ENCODE measurements at regions not wholly inside any gene's neighbourhood (a gene's known extent, or its start where the extent isn't known, plus 50 kb on each side); places are given as distances from the start of the nearest gene placed in this dataset.
A peak's percentile ranks its signal among the peaks of the same experiment; 100 is the strongest.

- no peak for TF ChIP-seq CTCF (IDR thresholded peaks at IDR 0.05; ENCODE audit: low read length, missing control alignments)
- H3K4me3 ChIP-seq (replicated peaks; ENCODE audit: low read depth, low read length), result no peak overlapping the region
- DNase-seq (ENCODE audit: low read depth), result peak; percentile 42
Measured at GRCh38 chr4:54516556-54517215, 141.1 kb upstream of the KIT start.

- no peak for TF ChIP-seq CTCF (IDR thresholded peaks at IDR 0.05; ENCODE audit: low read length, missing control alignments)
- no peak for DNase-seq (ENCODE audit: low read depth)
- H3K4me3 ChIP-seq (replicated peaks; ENCODE audit: low read depth, low read length), result no peak overlapping the region
Measured at GRCh38 chr4:54517781-54518444, 139.8 kb upstream of the KIT start.

DNA sequence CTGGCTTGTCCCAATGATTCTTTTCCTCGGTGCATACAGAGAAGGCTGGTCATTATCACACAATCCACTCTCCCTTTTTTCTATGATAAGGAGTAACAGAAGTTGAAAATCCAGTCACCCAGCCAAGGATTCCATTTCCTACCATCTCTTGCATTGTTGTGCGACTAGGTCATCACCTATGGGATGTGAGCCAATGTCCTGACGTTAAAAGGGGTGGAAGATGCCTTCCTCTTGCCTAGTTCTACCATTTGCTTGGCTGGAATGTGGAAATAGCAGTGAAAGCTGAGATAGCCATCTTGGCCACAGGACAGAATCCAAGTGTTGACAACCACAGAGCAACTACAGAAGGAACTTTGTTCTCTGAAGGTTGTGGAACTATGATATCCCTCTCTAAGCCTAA, 132.2 kb upstream of the KIT start:
- DNase-seq (ENCODE audit: low read depth), result peak; percentile 96
- TF ChIP-seq CTCF (IDR thresholded peaks at IDR 0.05; ENCODE audit: low read length, missing control alignments), result no peak
- no peak overlapping the region for H3K4me3 ChIP-seq (replicated peaks; ENCODE audit: low read depth, low read length)

- no peak overlapping the region for H3K4me3 ChIP-seq (replicated peaks; ENCODE audit: low read depth, low read length)
- DNase-seq (ENCODE audit: low read depth), result no peak
- TF ChIP-seq CTCF (IDR thresholded peaks at IDR 0.05; ENCODE audit: low read length, missing control alignments), result no peak
Measured at GRCh38 chr4:54526560-54526959, 131.2 kb upstream of the KIT start.

DNA sequence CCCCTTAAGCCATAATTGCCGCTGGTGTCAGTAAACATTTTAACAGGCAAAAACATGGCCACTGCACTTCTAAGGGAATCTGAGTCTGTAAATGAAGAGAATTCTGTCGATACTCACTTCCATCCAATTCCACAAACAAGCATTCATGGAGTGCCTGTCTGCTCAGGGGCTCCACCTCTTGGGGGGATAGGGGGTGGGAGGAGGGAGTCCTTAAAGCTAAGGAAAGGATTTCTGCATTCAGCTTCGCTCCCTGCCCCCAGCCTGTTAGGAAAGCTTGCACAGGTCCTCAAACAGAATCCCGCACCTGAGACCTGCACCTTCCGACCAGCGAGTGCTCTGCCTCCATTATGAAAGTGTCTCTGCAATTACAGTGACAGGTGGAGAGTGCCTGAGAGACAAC, 130.2 kb upstream of the KIT start:
- no peak for DNase-seq (ENCODE audit: low read depth)
- no peak overlapping the region for H3K4me3 ChIP-seq (replicated peaks; ENCODE audit: low read depth, low read length)
- no peak for TF ChIP-seq CTCF (IDR thresholded peaks at IDR 0.05; ENCODE audit: low read length, missing control alignments)

DNA sequence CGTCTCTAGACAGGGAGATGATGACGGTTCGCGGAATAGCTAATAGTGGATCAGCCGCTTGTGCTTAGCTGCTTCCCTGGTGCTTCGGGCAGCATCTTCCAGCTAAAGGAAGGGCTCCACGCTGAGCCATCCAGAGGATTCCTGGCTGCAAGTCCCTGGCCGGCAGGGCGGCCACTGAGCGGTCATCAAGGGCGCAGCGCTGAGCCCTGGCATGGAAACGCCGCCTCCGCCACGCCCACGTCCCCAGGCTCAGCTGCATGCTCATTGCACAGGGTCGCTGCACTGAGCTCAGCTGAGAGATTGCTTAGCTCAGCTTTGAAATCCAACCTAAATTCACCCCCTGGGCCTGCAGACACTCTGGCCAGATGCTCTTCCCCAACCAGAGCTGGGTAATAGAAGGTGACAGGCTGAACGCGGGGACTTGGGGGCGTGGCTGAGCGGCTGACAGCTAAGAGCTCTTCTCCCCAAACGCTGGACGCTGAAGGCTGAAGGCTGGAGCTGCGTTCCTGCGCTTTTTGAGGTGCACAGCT, 118.2 kb upstream of the KIT start:
- no peak for TF ChIP-seq CTCF (IDR thresholded peaks at IDR 0.05; ENCODE audit: low read length, missing control alignments)
- H3K4me3 ChIP-seq (replicated peaks; ENCODE audit: low read depth, low read length), result peak overlapping the region; percentile 49

More for the DNA sequence above, 118.2 kb upstream of the KIT start:
- peak; percentile 36 for DNase-seq (ENCODE audit: low read depth)

Data from fibroblast of pulmonary artery (primary cell).